Endothelial cell of umbilical vein (primary cell): ENCODE measurements at regions not wholly inside any gene's neighbourhood (a gene's known extent, or its start where the extent isn't known, plus 50 kb on each side); places are given as distances from the start of the nearest gene placed in this dataset.

Experiments used
- BruUV-seq: library from RNA; stranded (reverse); fragments of 400-500 nt; replicated peaks from 2 replicates; lab custom pipeline; 2021; lab: Mats Ljungman, UMichigan
- CTCF ChIA-PET: fragments of 300-600, 350-600 bp; sonication (Branson Sonifier 250); formaldehyde crosslinking; loops from one replicate; lab custom pipeline; 2021; ENCODE audit warnings: antibody characterized with exemption, inconsistent platforms; lab: Charles Lee
- POLR2A ChIA-PET: fragments of 300-600, 350-600 bp; sonication (Branson Sonifier 250); formaldehyde crosslinking; loops from one replicate; lab custom pipeline; 2021; ENCODE audit warnings: antibody characterized with exemption, inconsistent platforms; lab: Charles Lee
- DNase-seq: peaks from one replicate; pipeline ENCODE4 v3.0.0-alpha.2; 2011; ENCODE audit warnings: low read depth, low spot score
- FAIRE-seq: peaks from 2 replicates; lab custom pipeline; 2011; peaks lifted over from hg19 to GRCh38; lab: Jason Lieb, UNC
- H2AFZ ChIP-seq: 2 replicates; pipeline ENCODE4 v1.6.0; 2012; ENCODE audit warnings: low read depth, low read length, control low read depth, inconsistent platforms
- H3K27ac ChIP-seq: 2 replicates; pipeline ENCODE4 v1.5.1; 2011; ENCODE audit warnings: low read depth, mild to moderate bottlenecking, control low read depth, low read length, moderate library complexity; ENCODE audit not compliant: insufficient read depth
- H3K27me3 ChIP-seq, 2 experiments: 2 replicates each; pipeline versions ENCODE4 v1.6.0 to v1.6.1; 2011; ENCODE audit warnings: low read length in 2 of 2, mixed read lengths in 1 of 2; ENCODE audit not compliant: control insufficient read depth in 2 of 2, insufficient read depth in 2 of 2
- H3K36me3 ChIP-seq, 2 experiments: 2 replicates in 1 of 2; 3 replicates in 1 of 2; pipeline ENCODE4 v1.5.1; 2011; ENCODE audit warnings: low read length in 2 of 2, mild to moderate bottlenecking in 1 of 2, moderate library complexity in 1 of 2; ENCODE audit not compliant: control insufficient read depth in 2 of 2, insufficient read depth in 2 of 2; ENCODE audit errors: extremely low read depth in 1 of 2
- H3K4me1 ChIP-seq: 3 replicates; pipeline ENCODE4 v1.5.1; 2011; ENCODE audit warnings: mild to moderate bottlenecking, low read length; ENCODE audit not compliant: control insufficient read depth, insufficient read depth; ENCODE audit errors: extremely low read depth
- H3K4me2 ChIP-seq: 2 replicates; pipeline ENCODE4 v1.6.1; 2011; ENCODE audit warnings: low read length, control low read depth, mixed read lengths; ENCODE audit not compliant: insufficient read depth
- H3K4me3 ChIP-seq, 3 experiments: fragments of 200-600 bp in 1 of 3; sonication (generic), shearing (Covaris generic) in 1 of 3; replicated peaks in 1 of 3; 2 replicates each; pipeline ENCODE4 v1.5.1; 2011 to 2016; ENCODE audit warnings: control low read depth in 3 of 3, low read length in 3 of 3, mild to moderate bottlenecking in 2 of 3, inconsistent platforms in 1 of 3, low read depth in 1 of 3, moderate library complexity in 1 of 3; ENCODE audit not compliant: insufficient read depth in 1 of 3
- H3K79me2 ChIP-seq: 2 replicates; pipeline ENCODE4 v1.6.0; 2012; ENCODE audit warnings: low read length, inconsistent platforms; ENCODE audit not compliant: control insufficient read depth, insufficient read depth
- H3K9ac ChIP-seq: replicated peaks from 2 replicates; pipeline ENCODE3; 2011; ENCODE audit warnings: low read length, control low read depth; ENCODE audit not compliant: insufficient read depth; ENCODE audit errors: extremely low read depth
- H3K9me1 ChIP-seq: replicated peaks from 3 replicates; pipeline ENCODE4 v1.6.0; 2011; ENCODE audit warnings: mild to moderate bottlenecking, low read length; ENCODE audit not compliant: control insufficient read depth, insufficient read depth; ENCODE audit errors: extremely low read depth
- H3K9me3 ChIP-seq: replicated peaks from 2 replicates; pipeline ENCODE4 v1.5.1; 2012; ENCODE audit warnings: low read length, inconsistent platforms; ENCODE audit not compliant: control insufficient read depth, insufficient read depth
- H4K20me1 ChIP-seq: replicated peaks from 2 replicates; pipeline ENCODE3; 2011; ENCODE audit warnings: mild to moderate bottlenecking, low read length; ENCODE audit not compliant: control insufficient read depth, insufficient read depth; ENCODE audit errors: extremely low read depth
- EZH2 ChIP-seq: IDR thresholded peaks from 2 replicates; pipeline ENCODE4 v1.6.1; 2012; ENCODE audit warnings: borderline replicate concordance, low read depth, mild to moderate bottlenecking, moderate library complexity, low read length, inconsistent platforms; ENCODE audit not compliant: severe bottlenecking
- FOS ChIP-seq: IDR thresholded peaks from 2 replicates; pipeline ENCODE4 v1.6.1; 2011; ENCODE audit warnings: mild to moderate bottlenecking, low read length, moderate library complexity, borderline replicate concordance; ENCODE audit not compliant: insufficient read depth
- GATA2 ChIP-seq: IDR thresholded peaks from 2 replicates; pipeline ENCODE4 v1.7.0; 2011; ENCODE audit warnings: low read depth, mild to moderate bottlenecking, moderate library complexity, mixed read lengths, low read length; ENCODE audit not compliant: insufficient read length, insufficient read depth
- JUN ChIP-seq: IDR thresholded peaks from 2 replicates; pipeline ENCODE4 v1.6.1; 2011; ENCODE audit warnings: borderline replicate concordance, low read depth; ENCODE audit not compliant: insufficient read length, insufficient read depth
- MYC ChIP-seq: IDR thresholded peaks from one replicate; pipeline ENCODE4 v1.6.1; 2011; ENCODE audit warnings: mild to moderate bottlenecking, low read depth, low read length
- POLR2A ChIP-seq: IDR thresholded peaks from 2 replicates; pipeline ENCODE4 v1.6.1; 2012; ENCODE audit warnings: low read depth, mild to moderate bottlenecking, control low read depth, low read length
- POLR2AphosphoS5 ChIP-seq: IDR thresholded peaks from 2 replicates; pipeline ENCODE4 v1.6.1; 2012; ENCODE audit warnings: low read depth, mild to moderate bottlenecking, control low read depth, low read length, moderate library complexity; ENCODE audit not compliant: insufficient read depth
- dilution Hi-C: fragments of 300-500 bp; cut with MboI; formaldehyde crosslinking; loops from one replicate; pipeline ENCODE4 v1.15.0; 2019; ENCODE audit warnings: low sequenced_read_pairs; ENCODE audit not compliant: extremely low pct_ligation_motif_present
- intact Hi-C: fragments of 100-400 bp; cut with micrococcal nuclease; formaldehyde crosslinking; loops from one replicate; pipeline ENCODE4 v1.10.0; 2022
- TF ChIP-seq, protein P1 (sequence below), 2 donors: IDR thresholded peaks; 1 replicate in 1 of 2; 2 replicates in 1 of 2; pipeline ENCODE4 v1.5.1; 2011; ENCODE audit warnings: low read length in 2 of 2, mild to moderate bottlenecking in 2 of 2, moderate library complexity in 2 of 2, control low read depth in 1 of 2, inconsistent platforms in 1 of 2, low read depth in 1 of 2; ENCODE audit not compliant: insufficient read depth in 1 of 2; ENCODE audit errors: extremely low read depth in 1 of 2
- TF ChIP-seq, protein P2 (sequence below): IDR thresholded peaks from 2 replicates; pipeline ENCODE4 v1.6.1; 2011; ENCODE audit not compliant: insufficient read depth, insufficient read length

DNA sequence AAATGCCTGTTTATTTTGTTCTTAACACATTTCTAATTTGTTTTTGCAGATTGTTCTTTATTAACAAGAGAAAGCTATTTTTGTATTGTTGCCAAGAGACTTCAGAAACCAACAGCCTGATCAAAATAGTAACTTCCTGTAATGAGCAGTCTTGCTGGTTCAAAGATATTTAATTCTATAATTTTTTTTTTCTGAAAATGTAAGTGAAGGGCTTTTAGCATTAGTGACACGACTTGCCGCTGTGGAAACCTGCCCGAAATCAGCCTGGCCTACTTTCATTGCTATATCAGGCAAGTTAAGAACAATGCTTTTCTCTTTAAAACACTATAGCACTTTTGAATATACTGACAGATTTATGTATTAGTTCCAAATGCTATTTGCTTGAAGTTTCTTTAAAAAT lies 374.3 kb downstream of the EFNB2 start:
- no TSS peak for BruUV-seq
- ChIA-PET CTCF (interaction anchor here (0.9 kb wide), 1 partner anchor 370 kb away, joined by 4 read pairs; no protein-coding TSS in a partner anchor), POLR2A (no interaction called here)
- H3K4me3 ChIP-seq, result no peak overlapping the region
- no peaks in the 10 kb centered on the region for H4K20me1 ChIP-seq
- DNase-seq (peak; percentile 78), FAIRE-seq (peak; percentile 83)
- H3K36me3 ChIP-seq, result no peaks in the 10 kb centered on the region
- H3K4me1 ChIP-seq, result peaks cover 20% of the 10 kb centered on the region
- H3K9me3 ChIP-seq, result no peaks in the 10 kb centered on the region
- intact Hi-C loops, result loop anchor here (5.0 kb wide), 2 partner anchors 79 to 756 kb away; no protein-coding TSS in a partner anchor
- dilution Hi-C loops, result no loop called here
- peak overlapping the region; percentile 40 for H3K27ac ChIP-seq
- H3K4me2 ChIP-seq, result peak overlapping the region; percentile 50
- H3K79me2 ChIP-seq, result no peaks in the 10 kb centered on the region
- peak overlapping the region; percentile 83 for H2AFZ ChIP-seq
- no peaks in the 10 kb centered on the region for H3K9me1 ChIP-seq
- TF ChIP-seq EZH2 (no peak), POLR2A (no peak), POLR2AphosphoS5 (no peak), GATA2 (no peak), JUN (no peak), FOS (no peak), MYC (no peak)
- TF ChIP-seq, protein P1, sequence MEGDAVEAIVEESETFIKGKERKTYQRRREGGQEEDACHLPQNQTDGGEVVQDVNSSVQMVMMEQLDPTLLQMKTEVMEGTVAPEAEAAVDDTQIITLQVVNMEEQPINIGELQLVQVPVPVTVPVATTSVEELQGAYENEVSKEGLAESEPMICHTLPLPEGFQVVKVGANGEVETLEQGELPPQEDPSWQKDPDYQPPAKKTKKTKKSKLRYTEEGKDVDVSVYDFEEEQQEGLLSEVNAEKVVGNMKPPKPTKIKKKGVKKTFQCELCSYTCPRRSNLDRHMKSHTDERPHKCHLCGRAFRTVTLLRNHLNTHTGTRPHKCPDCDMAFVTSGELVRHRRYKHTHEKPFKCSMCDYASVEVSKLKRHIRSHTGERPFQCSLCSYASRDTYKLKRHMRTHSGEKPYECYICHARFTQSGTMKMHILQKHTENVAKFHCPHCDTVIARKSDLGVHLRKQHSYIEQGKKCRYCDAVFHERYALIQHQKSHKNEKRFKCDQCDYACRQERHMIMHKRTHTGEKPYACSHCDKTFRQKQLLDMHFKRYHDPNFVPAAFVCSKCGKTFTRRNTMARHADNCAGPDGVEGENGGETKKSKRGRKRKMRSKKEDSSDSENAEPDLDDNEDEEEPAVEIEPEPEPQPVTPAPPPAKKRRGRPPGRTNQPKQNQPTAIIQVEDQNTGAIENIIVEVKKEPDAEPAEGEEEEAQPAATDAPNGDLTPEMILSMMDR (IDR thresholded peaks at IDR 0.05; ENCODE audit: extremely low read depth in 1 of 2, insufficient read depth in 1 of 2, low read depth in 1 of 2, low read length in 2 of 2), result no peak
- TF ChIP-seq, protein P2, sequence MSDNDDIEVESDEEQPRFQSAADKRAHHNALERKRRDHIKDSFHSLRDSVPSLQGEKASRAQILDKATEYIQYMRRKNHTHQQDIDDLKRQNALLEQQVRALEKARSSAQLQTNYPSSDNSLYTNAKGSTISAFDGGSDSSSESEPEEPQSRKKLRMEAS, result no peak
- peak overlapping the region; percentile 46 for H3K9ac ChIP-seq
- H3K27me3 ChIP-seq, result no peaks in the 10 kb centered on the region
